Glutamatergic neuron (in vitro differentiated cells): ENCODE measurements at regions not wholly inside any gene's neighbourhood (a gene's known extent, or its start where the extent isn't known, plus 50 kb on each side); places are given as distances from the start of the nearest gene placed in this dataset.
"Not testable (repeated sequence)": the region's sequence is repeated elsewhere in the genome, so short reads cannot be mapped to it uniquely, and the experiment has no call there.

Source experiments
- DNase-seq: peaks from one replicate; pipeline ENCODE4 v3.0.0; 2022
- H3K27ac Mint-ChIP-seq: one replicate; pipeline ENCODE4 v1.8.0; 2020; ENCODE audit warnings: mild to moderate bottlenecking, mixed read lengths, inconsistent platforms; ENCODE audit not compliant: unreplicated experiment
- H3K27me3 Mint-ChIP-seq: one replicate; pipeline ENCODE4 v1.8.0; 2020; ENCODE audit warnings: mild to moderate bottlenecking, moderate library complexity, mixed read lengths, inconsistent platforms; ENCODE audit not compliant: unreplicated experiment
- H3K36me3 Mint-ChIP-seq: one replicate; pipeline ENCODE4 v1.8.0; 2020; ENCODE audit warnings: mild to moderate bottlenecking, mixed read lengths, inconsistent platforms; ENCODE audit not compliant: unreplicated experiment
- H3K4me1 Mint-ChIP-seq: one replicate; pipeline ENCODE4 v1.8.0; 2020; ENCODE audit warnings: mild to moderate bottlenecking, low read depth, mixed read lengths, inconsistent platforms; ENCODE audit not compliant: unreplicated experiment
- H3K4me3 Mint-ChIP-seq: one replicate; pipeline ENCODE4 v1.8.0; 2020; ENCODE audit warnings: mild to moderate bottlenecking, mixed read lengths, inconsistent platforms; ENCODE audit not compliant: unreplicated experiment
- H3K9me3 Mint-ChIP-seq: one replicate; pipeline ENCODE4 v1.8.0; 2020; ENCODE audit warnings: mild to moderate bottlenecking, moderate library complexity, mixed read lengths, inconsistent platforms; ENCODE audit not compliant: unreplicated experiment
- CTCF ChIP-seq: fragments of 200-600 bp; sonication (generic); IDR thresholded peaks from one replicate; pipeline ENCODE4 v1.5.0; 2021; ENCODE audit not compliant: partially characterized antibody, unreplicated experiment

GRCh38 chr5:168135897-168136296, 155.5 kb upstream of the WWC1 start:
- no peak for TF ChIP-seq CTCF
- H3K27ac Mint-ChIP-seq: no peak overlapping the region
- DNase-seq: no peak
- peaks cover 2% of the 10 kb centered on the region for H3K4me1 Mint-ChIP-seq
- no peaks in the 10 kb centered on the region for H3K9me3 Mint-ChIP-seq
- H3K36me3 Mint-ChIP-seq: no peaks in the 10 kb centered on the region
- no peak overlapping the region for H3K4me3 Mint-ChIP-seq
- no peaks in the 10 kb centered on the region for H3K27me3 Mint-ChIP-seq

GRCh38 chr5:168136340-168136739, 155.1 kb upstream of the WWC1 start:
- H3K9me3 Mint-ChIP-seq: no peaks in the 10 kb centered on the region
- no peak for DNase-seq
- H3K4me3 Mint-ChIP-seq: no peak overlapping the region
- no peaks in the 10 kb centered on the region for H3K27me3 Mint-ChIP-seq
- TF ChIP-seq CTCF: no peak
- peaks cover 2% of the 10 kb centered on the region for H3K4me1 Mint-ChIP-seq
- no peaks in the 10 kb centered on the region for H3K36me3 Mint-ChIP-seq
- no peak overlapping the region for H3K27ac Mint-ChIP-seq

- Mint-ChIP-seq H3K4me1 (peaks cover 2% of the 10 kb centered on the region), H3K4me3 (no peak overlapping the region), H3K9me3 (no peaks in the 10 kb centered on the region), H3K27ac (no peak overlapping the region), H3K27me3 (no peaks in the 10 kb centered on the region), H3K36me3 (no peaks in the 10 kb centered on the region)
- TF ChIP-seq CTCF: no peak
- DNase-seq: no peak
Observed at GRCh38 chr5:168137265-168137664, 154.2 kb upstream of the WWC1 start.

- no peak for DNase-seq
- H3K27me3 Mint-ChIP-seq: no peaks in the 10 kb centered on the region
Observed at GRCh38 chr5:168140241-168140640, 151.2 kb upstream of the WWC1 start.

GRCh38 chr5:168142402-168142801, 149.0 kb upstream of the WWC1 start:
- no peaks in the 10 kb centered on the region for H3K36me3 Mint-ChIP-seq
- H3K9me3 Mint-ChIP-seq: no peaks in the 10 kb centered on the region
- H3K27me3 Mint-ChIP-seq: no peaks in the 10 kb centered on the region
- no peak for DNase-seq
- H3K4me3 Mint-ChIP-seq: no peak overlapping the region
- TF ChIP-seq CTCF: no peak
- H3K4me1 Mint-ChIP-seq: no peaks in the 10 kb centered on the region
- H3K27ac Mint-ChIP-seq: no peak overlapping the region

More at GRCh38 chr5:168140241-168140640, 151.2 kb upstream of the WWC1 start:
- Mint-ChIP-seq H3K9me3 (no peaks in the 10 kb centered on the region), H3K27ac (no peak overlapping the region), H3K4me3 (no peak overlapping the region), H3K4me1 (peaks cover 2% of the 10 kb centered on the region), H3K36me3 (no peaks in the 10 kb centered on the region)
- TF ChIP-seq CTCF: no peak

- not testable (repeated sequence) for H3K36me3 Mint-ChIP-seq, DNase-seq, H3K27ac Mint-ChIP-seq, H3K9me3 Mint-ChIP-seq, H3K27me3 Mint-ChIP-seq, H3K4me3 Mint-ChIP-seq, H3K4me1 Mint-ChIP-seq
Observed at GRCh38 chr5:168143521-168143920, 147.9 kb upstream of the WWC1 start.
